UCSD-AML1 (cell line): ENCODE measurements at regions not wholly inside any gene's neighbourhood (a gene's known extent, or its start where the extent isn't known, plus 50 kb on each side); places are given as distances from the start of the nearest gene placed in this dataset.
"Not testable (repeated sequence)": the region's sequence is repeated elsewhere in the genome, so short reads cannot be mapped to it uniquely, and the experiment has no call there.

Source experiments
- DNase-seq: peaks from one replicate; lab custom pipeline; 2025; ENCODE audit not compliant: unreplicated experiment; lab: John Stamatoyannopoulos, UW

GRCh38 chr20:48335308-48336050, 492.3 kb downstream of the PREX1 start:
- no peak for DNase-seq

- DNase-seq = no peak
Measured at GRCh38 chr20:48333707-48334106, 494.1 kb downstream of the PREX1 start.

- no peak for DNase-seq
Measured at GRCh38 chr20:48332555-48332954, 495.2 kb downstream of the PREX1 start.

GRCh38 chr20:48331518-48332286, 496.1 kb downstream of the PREX1 start:
- no peak for DNase-seq

- DNase-seq = no peak
Measured at GRCh38 chr20:48329676-48330664, 497.8 kb downstream of the PREX1 start.

- DNase-seq = no peak
Measured at GRCh38 chr20:48329031-48329615, 498.7 kb downstream of the PREX1 start.

- not testable (repeated sequence) for DNase-seq
Measured at GRCh38 chr20:48327848-48328247, 500.0 kb downstream of the PREX1 start.

- DNase-seq = no peak
Measured at GRCh38 chr20:48326868-48327267, 500.9 kb downstream of the PREX1 start.

GRCh38 chr20:48326434-48326691, 501.4 kb downstream of the PREX1 start:
- DNase-seq = no peak

GRCh38 chr20:48325656-48326433, 502.0 kb downstream of the PREX1 start:
- DNase-seq = no peak

GRCh38 chr20:48324744-48325143, 503.1 kb downstream of the PREX1 start:
- DNase-seq = no peak

- no peak for DNase-seq
Measured at GRCh38 chr20:48321271-48321670, 506.5 kb downstream of the PREX1 start.

GRCh38 chr20:48319943-48320584, 507.7 kb downstream of the PREX1 start:
- no peak for DNase-seq

- DNase-seq = no peak
Measured at GRCh38 chr20:48317578-48317977, 510.2 kb downstream of the PREX1 start.

- no peak for DNase-seq
Measured at GRCh38 chr20:48314925-48315592, 512.7 kb downstream of the PREX1 start.

- no peak for DNase-seq
Measured at GRCh38 chr20:48313324-48313723, 514.5 kb downstream of the PREX1 start.

- DNase-seq = no peak
Measured at GRCh38 chr20:48311956-48312355, 515.8 kb downstream of the PREX1 start.

GRCh38 chr20:48310305-48310704, 517.5 kb downstream of the PREX1 start:
- DNase-seq = no peak

- no peak for DNase-seq
Measured at GRCh38 chr20:48309293-48309692, 518.5 kb downstream of the PREX1 start.
